ENCODE measurements at regions not wholly inside any gene's neighbourhood (a gene's known extent, or its start where the extent isn't known, plus 50 kb on each side); places are given as distances from the start of the nearest gene placed in this dataset.

DNA sequence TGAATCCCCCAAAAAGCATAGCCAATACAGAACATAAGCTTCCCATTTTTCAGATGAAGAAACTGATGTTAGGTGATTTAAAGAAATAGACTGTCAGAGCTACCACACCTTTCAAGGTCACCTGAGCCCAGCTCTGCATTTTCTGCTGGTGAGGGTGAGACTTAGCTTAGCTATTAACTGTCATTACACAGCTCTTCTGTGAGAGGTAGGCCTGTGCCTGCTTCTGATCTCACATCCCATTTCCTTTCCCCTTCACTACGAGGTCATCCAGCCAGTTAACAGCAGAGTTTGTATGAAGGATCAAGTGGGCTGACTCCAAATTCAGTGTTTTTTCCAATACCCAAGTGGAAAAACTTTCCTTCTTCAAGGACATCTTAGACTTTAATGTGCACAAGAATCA lies 528.6 kb upstream of the CLINT1 start (continued):
- no peak for TF ChIP-seq HNF4G (IDR thresholded peaks at IDR 0.05; ENCODE audit: borderline replicate concordance, low read depth, low read length)
- TF ChIP-seq HNF4G (CRISPR knock-in tag; IDR thresholded peaks at IDR 0.05; ENCODE audit: borderline replicate concordance, low read depth): no peak
- TF ChIP-seq ZBTB8A (CRISPR knock-in tag; IDR thresholded peaks at IDR 0.05; ENCODE audit: borderline replicate concordance, low read depth): no peak
- no peak for TF ChIP-seq TGIF2 (CRISPR knock-in tag; IDR thresholded peaks at IDR 0.05)
- no peak for TF ChIP-seq CREM (IDR thresholded peaks at IDR 0.05)
- no peak for TF ChIP-seq CREM (CRISPR knock-in tag; IDR thresholded peaks at IDR 0.05)
- TF ChIP-seq PRPF4 (IDR thresholded peaks at IDR 0.05; ENCODE audit: low read depth, low read length, poor library complexity, severe bottlenecking): no peak
- no peak for TF ChIP-seq THYN1 (CRISPR knock-in tag; IDR thresholded peaks at IDR 0.05; ENCODE audit: borderline replicate concordance, low read depth)

- WGBS (ENCODE audit: low lambda C conversion rate): 3% methylated on average over 3 of the region's 3 CpGs
- no peak overlapping the region for H2AFZ ChIP-seq (ENCODE audit: low read length)
- H3K4me2 ChIP-seq (ENCODE audit: low read depth, low read length): no peak overlapping the region
- no peaks in the 10 kb centered on the region for H3K4me1 ChIP-seq (ENCODE audit: insufficient read depth, low read length)
- no peaks in the 10 kb centered on the region for H3K27me3 ChIP-seq (ENCODE audit: control insufficient read depth in 1 of 2, insufficient read depth in 2 of 2, low read length in 2 of 2)
- ATAC-seq: no peak
- DNase-seq (ENCODE audit: low spot score): no peak
- H3K36me3 ChIP-seq (replicated peaks in 1 of 2; ENCODE audit: control insufficient read depth in 1 of 2, insufficient read depth in 2 of 2, low read length in 2 of 2): no peaks in the 10 kb centered on the region
- in situ Hi-C loops (cut with HindIII; ENCODE audit: extremely low pct_ligation_motif_present, low pct_unique_long_range_greater_than_20kb) (no loop called here), intact Hi-C loops (cut with micrococcal nuclease; ENCODE audit: unreplicated experiment) (no loop called here)
- no peaks in the 10 kb centered on the region for H3K79me2 ChIP-seq (ENCODE audit: insufficient read depth, low read length)
- no peak overlapping the region for H3K9ac ChIP-seq (ENCODE audit: insufficient read depth, low read depth, low read length)
- FAIRE-seq: no peak
- POLR2A ChIA-PET: no interaction called here
- H3K4me3 ChIP-seq (replicated peaks in 1 of 3; ENCODE audit: insufficient read depth in 1 of 3, low read depth in 2 of 3, low read length in 3 of 3): no peak overlapping the region
- no peaks in the 10 kb centered on the region for H4K20me1 ChIP-seq (ENCODE audit: insufficient read depth, low read length)
- CTCF ChIA-PET (ENCODE audit: low intra/inter-chr PET ratio, low total read pairs): no interaction called here
- H3K27ac ChIP-seq (ENCODE audit: extremely low read length, insufficient read depth, low read length): no peak overlapping the region
- no TSS peak for BruUV-seq (replicated peaks)
- peaks cover 21% of the 10 kb centered on the region; the same call in 1 of the 2 replicates for H3K9me3 ChIP-seq (ENCODE audit: low read length)
- no peak for TF ChIP-seq ZNF550 (CRISPR knock-in tag; IDR thresholded peaks at IDR 0.05; ENCODE audit: borderline replicate concordance)
- TF ChIP-seq IKZF4 (CRISPR knock-in tag; IDR thresholded peaks at IDR 0.05; ENCODE audit: borderline replicate concordance, low read depth, not compliant biosample characterization): no peak
- no peak for TF ChIP-seq MAFG (CRISPR knock-in tag; IDR thresholded peaks at IDR 0.05)
- no peak for TF ChIP-seq ZKSCAN1 (IDR thresholded peaks at IDR 0.05; ENCODE audit: low read length)
- TF ChIP-seq ZFAT (CRISPR knock-in tag; conservative IDR thresholded peaks at IDR 0.05): no peak
- TF ChIP-seq ZZZ3 (CRISPR knock-in tag; IDR thresholded peaks at IDR 0.05; ENCODE audit: borderline replicate concordance): no peak
- TF ChIP-seq ATRX (CRISPR knock-in tag; IDR thresholded peaks at IDR 0.05; ENCODE audit: borderline replicate concordance): no peak
- no peak for TF ChIP-seq RFX1 (IDR thresholded peaks at IDR 0.05)
- TF ChIP-seq NFYB (CRISPR knock-in tag; IDR thresholded peaks at IDR 0.05): no peak
- no peak for TF ChIP-seq ARNTL (CRISPR knock-in tag; IDR thresholded peaks at IDR 0.05)
- no peak for TF ChIP-seq KDM4B (CRISPR knock-in tag; IDR thresholded peaks at IDR 0.05)
- TF ChIP-seq, protein P1, sequence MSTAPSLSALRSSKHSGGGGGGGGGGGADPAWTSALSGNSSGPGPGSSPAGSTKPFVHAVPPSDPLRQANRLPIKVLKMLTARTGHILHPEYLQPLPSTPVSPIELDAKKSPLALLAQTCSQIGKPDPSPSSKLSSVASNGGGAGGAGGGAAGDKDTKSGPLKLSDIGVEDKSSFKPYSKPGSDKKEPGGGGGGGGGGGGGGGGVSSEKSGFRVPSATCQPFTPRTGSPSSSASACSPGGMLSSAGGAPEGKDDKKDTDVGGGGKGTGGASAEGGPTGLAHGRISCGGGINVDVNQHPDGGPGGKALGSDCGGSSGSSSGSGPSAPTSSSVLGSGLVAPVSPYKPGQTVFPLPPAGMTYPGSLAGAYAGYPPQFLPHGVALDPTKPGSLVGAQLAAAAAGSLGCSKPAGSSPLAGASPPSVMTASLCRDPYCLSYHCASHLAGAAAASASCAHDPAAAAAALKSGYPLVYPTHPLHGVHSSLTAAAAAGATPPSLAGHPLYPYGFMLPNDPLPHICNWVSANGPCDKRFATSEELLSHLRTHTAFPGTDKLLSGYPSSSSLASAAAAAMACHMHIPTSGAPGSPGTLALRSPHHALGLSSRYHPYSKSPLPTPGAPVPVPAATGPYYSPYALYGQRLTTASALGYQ (CRISPR knock-in tag; IDR thresholded peaks at IDR 0.05): no peak
- no peak for TF ChIP-seq SALL2 (CRISPR knock-in tag; IDR thresholded peaks at IDR 0.05)
- TF ChIP-seq ZNF451 (CRISPR knock-in tag; IDR thresholded peaks at IDR 0.05): no peak
- TF ChIP-seq DPF2 (CRISPR knock-in tag; IDR thresholded peaks at IDR 0.05; ENCODE audit: borderline replicate concordance, low read depth): no peak
- TF ChIP-seq ZNF850 (CRISPR knock-in tag; conservative IDR thresholded peaks at IDR 0.05): no peak
- TF ChIP-seq, protein P2, sequence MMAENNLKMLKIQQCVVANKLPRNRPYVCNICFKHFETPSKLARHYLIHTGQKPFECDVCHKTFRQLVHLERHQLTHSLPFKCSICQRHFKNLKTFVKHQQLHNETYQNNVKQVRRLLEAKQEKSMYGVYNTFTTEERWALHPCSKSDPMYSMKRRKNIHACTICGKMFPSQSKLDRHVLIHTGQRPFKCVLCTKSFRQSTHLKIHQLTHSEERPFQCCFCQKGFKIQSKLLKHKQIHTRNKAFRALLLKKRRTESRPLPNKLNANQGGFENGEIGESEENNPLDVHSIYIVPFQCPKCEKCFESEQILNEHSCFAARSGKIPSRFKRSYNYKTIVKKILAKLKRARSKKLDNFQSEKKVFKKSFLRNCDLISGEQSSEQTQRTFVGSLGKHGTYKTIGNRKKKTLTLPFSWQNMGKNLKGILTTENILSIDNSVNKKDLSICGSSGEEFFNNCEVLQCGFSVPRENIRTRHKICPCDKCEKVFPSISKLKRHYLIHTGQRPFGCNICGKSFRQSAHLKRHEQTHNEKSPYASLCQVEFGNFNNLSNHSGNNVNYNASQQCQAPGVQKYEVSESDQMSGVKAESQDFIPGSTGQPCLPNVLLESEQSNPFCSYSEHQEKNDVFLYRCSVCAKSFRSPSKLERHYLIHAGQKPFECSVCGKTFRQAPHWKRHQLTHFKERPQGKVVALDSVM (CRISPR knock-in tag; IDR thresholded peaks at IDR 0.05): no peak
Observed at GRCh38 chr5:158385982-158386381, 527.0 kb upstream of the CLINT1 start.
